ENCODE measurements at regions not wholly inside any gene's neighbourhood (a gene's known extent, or its start where the extent isn't known, plus 50 kb on each side); places are given as distances from the start of the nearest gene placed in this dataset.

DNA sequence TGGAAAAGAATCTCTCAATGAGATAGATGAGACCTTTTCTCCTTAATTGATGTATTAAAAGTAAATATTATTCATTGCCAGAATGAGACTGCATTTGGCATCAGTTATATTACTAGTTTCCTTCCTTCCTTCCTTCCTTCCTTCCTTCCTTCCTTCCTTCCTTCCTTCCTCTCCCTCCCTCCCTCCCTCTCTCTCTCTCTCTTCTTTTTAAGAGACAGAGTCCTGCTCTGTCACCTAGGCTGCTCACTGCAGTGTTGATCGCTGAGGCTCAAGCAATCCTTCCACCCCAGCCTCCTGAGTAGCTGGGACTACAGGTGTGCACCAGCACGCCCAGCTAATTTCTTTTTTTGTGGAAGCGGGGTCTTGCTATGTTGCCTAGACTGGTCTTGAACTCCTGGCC is 50.4 kb upstream of the ARX start:
- DNase-seq (ENCODE audit: extremely low read depth, low read depth), result no peak
